Heart right ventricle (tissue), 16 donors: ENCODE measurements at regions not wholly inside any gene's neighbourhood (a gene's known extent, or its start where the extent isn't known, plus 50 kb on each side); places are given as distances from the start of the nearest gene placed in this dataset.
A peak's percentile ranks its signal among the peaks of the same experiment; 100 is the strongest.

ENCODE experiments used
- ATAC-seq, 8 donors: fragments of 200-7000 bp; cut with Tn5 transposase; one replicate each; pipeline ENCODE4 v1.9.1; 2020; ENCODE audit warnings: mild to moderate bottlenecking in 8 of 8, moderate library complexity in 8 of 8, moderate number of reproducible peaks in 1 of 8
- DNase-seq, 2 donors: peaks; one replicate each; pipeline ENCODE4 v3.0.0-alpha.2; 2020
- H3K27ac ChIP-seq, 10 donors: fragments of 200-600 bp; sonication (generic) in 2 of 10; one replicate each; pipeline versions ENCODE4 v1.5.0 to v1.8.0; 2020 to 2022; ENCODE audit warnings: mild to moderate bottlenecking in 3 of 10
- H3K27me3 ChIP-seq, 7 donors: fragments of 200-600 bp; one replicate each; pipeline ENCODE4 v1.8.0; 2021 to 2022; ENCODE audit warnings: mild to moderate bottlenecking in 2 of 7
- H3K36me3 ChIP-seq, 9 donors: fragments of 200-600 bp; sonication (generic) in 1 of 9; one replicate each; pipeline versions ENCODE4 v1.5.0 to v1.8.0; 2020 to 2022; ENCODE audit warnings: mild to moderate bottlenecking in 2 of 9
- H3K4me1 ChIP-seq, 9 donors: fragments of 200-600 bp; sonication (generic) in 1 of 9; one replicate each; pipeline versions ENCODE4 v1.5.0 to v1.8.0; 2020 to 2022; ENCODE audit warnings: mild to moderate bottlenecking in 4 of 9
- H3K4me3 ChIP-seq, 10 donors: fragments of 200-600 bp; sonication (generic) in 2 of 10; one replicate each; pipeline versions ENCODE4 v1.5.0 to v1.8.0; 2020 to 2022; ENCODE audit warnings: mild to moderate bottlenecking in 7 of 10, moderate library complexity in 2 of 10
- H3K9me3 ChIP-seq, 11 donors: fragments of 200-600 bp in 10 of 11; sonication (generic) in 2 of 11; one replicate each; pipeline versions ENCODE4 v1.5.0 to v1.8.0; 2013 to 2022; ENCODE audit warnings: mild to moderate bottlenecking in 2 of 11, control low read depth in 1 of 11, moderate library complexity in 1 of 11
- CTCF ChIP-seq, 9 donors: fragments of 200-600 bp; sonication (generic) in 2 of 9; IDR thresholded peaks; one replicate each; pipeline versions ENCODE4 v1.5.0 to v1.8.0; 2021 to 2022; ENCODE audit warnings: antibody characterized with exemption in 9 of 9, mild to moderate bottlenecking in 5 of 9, moderate library complexity in 1 of 9
- WGBS, 2 donors: extraction: QIAGEN DNeasy Blood & Tissue Kit; methylation state at CpG; one replicate each; pipeline ENCODE4 v1.1.7; 2013; ENCODE audit warnings: inconsistent platforms in 1 of 2; 5-methylcytosine and 5-hydroxymethylcytosine counted together
- intact Hi-C, 10 donors: fragments of 100-400 bp; cut with DNase I; formaldehyde crosslinking; loops; one replicate each; pipeline versions ENCODE4 v1.11.1 to v1.14.2; 2022
- donor health status: Arrhythmogenic right ventricular cardiomyopathy.
- donor health status: ischemic (EF 13 %, LVEDD 7.1; RV severe dilation, severe dysfunction).
- donor health status: healthy with polysubstance abuse.
- donor health status: DM: no; HTN: yes; CAD: no.
- donor health status: DM: no; HTN: no; CAD: no.
- donor health status: ischemic (EF 25% LVEDD 6.9; RV normal size, moderate dysfunction).
- donor health status: ischemic (EF 25% LVEDD 5.7; RV mildly dilated, moderate dysfunction).
- donor health status: healthy.
- donor health status: DM: yes; HTN: yes; CAD: no.
- donor health status: Ischemic cardiomyopathy.
- donor health status: ischemic (EF 35%, LVEDD 5.7; RV mildly dilated, moderate dysfunction).
- donor health status: nonischemic (EF 11% LVEDD 7.7; RV severe dilation, severe dysfunction).
- donor health status: DM: yes; HTN: yes; CAD: no.
- donor health status: PGD.
- donor health status: ischemic (EF 29% LVEDD 5.4; RV normal size, mild dysfunction).
- donor health status: nonischemic (EF 23%, LVEDD 6.1; RV moderate dilation, normal function).

GRCh38 chr5:168118042-168118668 is 173.3 kb upstream of the WWC1 start:
- H3K36me3 ChIP-seq, result peaks cover 0 to 5% (median 0%) of the 10 kb centered on the region in 9 donors
- H3K27ac ChIP-seq, result no peak overlapping the region
- ATAC-seq, result peak in 3 of 8 donors; percentile 16 to 45 (median 20)
- DNase-seq, result no peak
- 61 to 68% methylated on average over 16 of the region's 16 CpGs for WGBS, 2 donors
- TF ChIP-seq CTCF (IDR thresholded peaks at IDR 0.05), result no peak
- H3K27me3 ChIP-seq, result no peaks in the 10 kb centered on the region
- H3K4me3 ChIP-seq, result no peak overlapping the region
- no peaks in the 10 kb centered on the region for H3K9me3 ChIP-seq
- intact Hi-C loops, result loop anchor here in 4 of 10 donors (5.0 to 10.0 kb wide), 2 partner anchors 97 to 104 kb away; no protein-coding TSS in a partner anchor
- peaks cover 0 to 9% (median 4%) of the 10 kb centered on the region in 9 donors for H3K4me1 ChIP-seq

- no peak for ATAC-seq
- peaks cover 0 to 7% (median 0%) of the 10 kb centered on the region in 9 donors for H3K36me3 ChIP-seq
- H3K4me3 ChIP-seq, result no peak overlapping the region
- intact Hi-C loops, result loop anchor here in 2 of 10 donors (5.0 to 10.0 kb wide), 2 partner anchors 64 to 97 kb away; no protein-coding TSS in a partner anchor
- no peaks in the 10 kb centered on the region for H3K9me3 ChIP-seq
- DNase-seq, result no peak
- H3K27ac ChIP-seq, result peak overlapping the region in 4 of 10 donors; percentile 2 to 27 (median 24)
- peaks cover under 1 to 30% (median 14%) of the 10 kb centered on the region in 9 donors for H3K4me1 ChIP-seq
- 78 to 79% methylated on average over 10 of the region's 10 CpGs for WGBS, 2 donors
- H3K27me3 ChIP-seq, result no peaks in the 10 kb centered on the region
- TF ChIP-seq CTCF (IDR thresholded peaks at IDR 0.05), result no peak
Measured at GRCh38 chr5:168120401-168121137, 170.9 kb upstream of the WWC1 start.

GRCh38 chr5:168121138-168121494 is 170.3 kb upstream of the WWC1 start:
- no peak for TF ChIP-seq CTCF (IDR thresholded peaks at IDR 0.05)
- intact Hi-C loops, result loop anchor here in 2 of 10 donors (5.0 to 10.0 kb wide), 2 partner anchors 64 to 96 kb away; no protein-coding TSS in a partner anchor

More at GRCh38 chr5:168121138-168121494, 170.3 kb upstream of the WWC1 start:
- no peaks in the 10 kb centered on the region for H3K27me3 ChIP-seq
- WGBS, 2 donors, result 41 to 64% methylated on average over 4 of the region's 4 CpGs
- H3K36me3 ChIP-seq, result peaks cover 0 to 7% (median 0%) of the 10 kb centered on the region in 9 donors
- no peaks in the 10 kb centered on the region for H3K9me3 ChIP-seq
- H3K27ac ChIP-seq, result peak overlapping the region in 4 of 10 donors; percentile 2 to 27 (median 24)
- DNase-seq (no peak), ATAC-seq (peak in 6 of 8 donors; percentile 47 to 72 (median 64))
- peaks cover 3 to 35% (median 16%) of the 10 kb centered on the region in 9 donors for H3K4me1 ChIP-seq
- H3K4me3 ChIP-seq, result no peak overlapping the region
